Endothelial cell of hepatic sinusoid (primary cell): ENCODE measurements at regions not wholly inside any gene's neighbourhood (a gene's known extent, or its start where the extent isn't known, plus 50 kb on each side); places are given as distances from the start of the nearest gene placed in this dataset.

Source experiments
- in situ Hi-C: cut with HindIII; loops from 2 replicates; pipeline ENCODE4 v1.10.0; 2017; ENCODE audit warnings: low sequenced_read_pairs

DNA sequence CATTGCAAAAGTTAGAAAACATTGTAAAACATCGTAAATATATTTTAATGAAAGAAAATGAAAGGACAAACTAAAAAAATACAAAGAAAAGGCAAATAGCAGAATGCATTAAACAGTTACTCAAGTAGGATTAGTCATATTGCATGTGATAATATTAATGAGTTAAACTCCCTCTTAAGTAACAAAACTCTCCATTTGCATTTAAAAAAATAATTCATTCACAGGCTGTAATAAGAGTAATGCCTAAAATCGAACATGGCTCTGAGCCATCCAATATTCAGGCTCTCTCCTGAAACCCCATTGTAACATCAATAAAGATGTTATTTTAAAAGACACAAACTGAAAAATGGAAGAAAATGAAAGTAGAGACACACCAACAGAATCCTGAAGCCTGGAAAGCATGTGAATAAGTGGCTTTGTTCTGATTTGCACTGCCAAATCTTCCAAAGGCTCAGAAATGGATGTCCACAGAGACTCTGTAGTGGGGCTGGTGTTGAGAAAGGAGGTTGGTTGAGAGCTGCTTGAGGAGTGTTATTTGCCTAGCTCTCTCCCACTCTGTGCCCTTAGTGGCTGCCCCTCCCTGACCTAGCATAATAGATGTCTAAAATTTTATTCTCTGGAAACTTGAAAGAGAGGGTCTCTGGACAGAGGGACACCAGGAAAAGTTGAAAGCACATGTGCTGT is 268.3 kb upstream of the MEOX2 start:
- in situ Hi-C loops = no loop called here

DNA sequence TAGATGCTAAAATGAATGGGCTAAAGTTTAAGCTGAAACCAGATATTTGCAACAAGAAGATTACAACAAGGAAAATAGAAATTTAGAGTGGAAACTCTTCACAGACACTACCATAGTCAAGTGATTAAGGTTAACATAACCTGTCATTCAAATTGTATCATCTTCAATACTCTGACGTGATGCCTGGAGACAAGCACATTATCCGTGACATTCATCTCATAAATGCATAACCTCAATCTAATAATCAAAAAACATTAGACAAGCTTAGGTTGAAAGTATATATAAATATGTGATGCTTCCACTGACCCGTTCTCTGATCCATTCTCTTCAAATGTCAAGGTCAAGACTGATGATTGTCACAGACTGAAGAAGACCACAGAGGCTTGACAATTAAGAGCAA is 263.8 kb upstream of the MEOX2 start:
- in situ Hi-C loops = no loop called here

DNA sequence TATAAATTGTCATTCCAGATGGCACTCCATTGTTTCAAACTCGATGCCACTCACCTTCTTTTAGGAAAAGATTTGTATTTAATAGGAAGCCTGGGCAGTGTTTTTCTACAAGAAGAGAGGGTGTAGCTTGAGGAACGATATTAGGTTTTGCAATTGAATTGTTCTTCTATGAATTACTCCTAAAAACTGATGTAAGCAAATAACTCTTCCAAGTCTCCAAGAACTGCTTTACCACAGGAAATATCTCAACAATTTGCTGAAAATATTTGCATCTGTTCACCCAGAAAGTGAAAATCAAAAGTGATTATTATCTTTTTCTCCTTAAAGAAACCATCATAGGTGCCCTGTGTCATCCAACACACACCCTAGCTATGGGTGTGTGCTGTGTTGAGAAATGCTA is 261.3 kb upstream of the MEOX2 start:
- in situ Hi-C loops = no loop called here

DNA sequence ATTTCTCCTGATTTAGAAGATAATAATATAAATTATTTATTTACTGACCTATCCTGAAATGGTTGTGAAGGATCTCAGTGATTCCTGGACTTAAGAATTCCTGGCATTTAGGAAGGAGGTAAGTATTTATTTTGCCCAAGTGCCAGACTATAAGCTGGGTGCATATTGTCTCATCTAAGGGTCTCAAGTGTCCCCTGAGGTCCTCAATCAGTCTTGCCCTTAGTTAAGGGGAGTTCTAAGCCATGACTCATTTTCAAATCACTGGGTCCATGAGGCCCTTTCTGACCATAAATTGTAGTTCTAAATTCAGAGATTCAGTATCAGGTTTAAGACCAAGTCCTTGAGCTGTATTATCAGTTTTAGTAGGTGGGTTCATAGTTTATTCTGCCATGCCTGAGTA is 251.6 kb upstream of the MEOX2 start:
- in situ Hi-C loops = no loop called here

DNA sequence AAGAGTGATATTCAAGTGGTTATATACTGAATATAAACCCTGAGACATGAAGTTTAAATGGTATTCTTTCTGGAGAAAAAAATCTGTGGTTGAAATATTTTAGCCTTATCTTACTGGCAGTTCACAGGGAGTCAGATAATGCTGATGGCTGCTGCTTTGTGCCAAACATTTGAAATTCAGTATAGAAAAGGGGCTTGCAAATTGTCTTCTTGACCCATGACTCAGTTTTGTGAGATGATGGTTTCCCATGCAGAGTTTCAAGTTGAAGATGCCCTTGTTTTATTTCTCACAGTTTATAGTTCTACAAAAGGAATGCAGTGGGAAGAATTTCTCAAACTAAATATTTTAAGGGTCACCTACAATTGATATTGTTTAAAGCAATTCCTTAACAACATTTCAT is 251.1 kb upstream of the MEOX2 start:
- in situ Hi-C loops = no loop called here

DNA sequence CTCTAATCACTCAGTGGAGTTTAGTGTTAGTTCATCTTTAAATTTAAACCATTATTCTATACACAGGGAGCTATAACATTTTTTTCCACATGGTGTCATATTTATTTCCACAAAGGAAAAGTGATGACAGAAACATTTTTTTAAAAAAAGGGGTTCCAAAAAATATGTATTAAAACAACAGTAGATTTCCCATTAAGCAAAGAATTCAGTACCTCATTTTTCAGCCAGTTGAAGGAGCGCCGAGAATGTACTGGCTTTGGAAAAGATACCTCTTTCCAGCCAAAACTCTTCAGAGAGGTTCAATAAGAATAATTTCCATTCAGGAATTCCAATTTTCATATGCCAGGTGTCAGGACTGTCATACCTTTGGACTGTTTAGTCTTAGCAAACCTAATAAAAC is 250.5 kb upstream of the MEOX2 start:
- in situ Hi-C loops = no loop called here

DNA sequence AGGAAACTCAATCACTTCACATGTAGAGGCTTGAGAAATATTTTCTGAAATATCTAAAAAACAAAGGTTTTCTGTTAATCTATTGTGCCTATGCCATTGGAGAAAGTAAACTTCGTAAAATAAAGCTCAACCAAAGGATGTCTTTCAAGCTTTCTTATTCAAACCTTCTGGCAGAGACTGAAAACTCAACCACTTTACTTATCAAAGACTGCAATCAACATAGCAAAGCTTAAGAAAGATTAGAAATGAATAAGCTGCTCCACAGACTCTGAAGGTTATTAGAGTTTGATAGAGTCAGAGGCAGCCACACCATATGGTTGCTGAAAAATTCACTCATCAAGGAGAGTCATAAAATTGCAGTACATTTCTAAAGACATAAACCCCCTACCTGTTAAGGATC is 245.8 kb upstream of the MEOX2 start:
- in situ Hi-C loops = no loop called here

DNA sequence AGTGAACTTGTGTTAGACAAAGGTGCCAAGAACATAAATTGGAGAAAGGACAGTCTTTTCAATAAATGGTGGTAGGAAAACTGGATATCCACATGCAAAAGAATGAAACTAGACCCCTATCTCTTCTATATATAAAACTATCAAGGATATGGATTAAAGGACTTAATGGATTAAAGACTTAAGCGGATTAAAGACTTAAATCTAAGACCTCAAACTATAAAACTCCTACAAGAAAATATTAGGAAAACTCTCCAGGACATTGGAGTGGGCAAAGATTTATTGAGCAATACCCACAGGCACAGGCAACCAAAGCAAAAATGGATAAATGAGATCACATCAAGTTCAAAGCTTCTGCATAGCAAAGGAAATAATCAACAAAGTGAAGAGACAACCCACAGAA is 242.9 kb upstream of the MEOX2 start:
- in situ Hi-C loops = no loop called here

DNA sequence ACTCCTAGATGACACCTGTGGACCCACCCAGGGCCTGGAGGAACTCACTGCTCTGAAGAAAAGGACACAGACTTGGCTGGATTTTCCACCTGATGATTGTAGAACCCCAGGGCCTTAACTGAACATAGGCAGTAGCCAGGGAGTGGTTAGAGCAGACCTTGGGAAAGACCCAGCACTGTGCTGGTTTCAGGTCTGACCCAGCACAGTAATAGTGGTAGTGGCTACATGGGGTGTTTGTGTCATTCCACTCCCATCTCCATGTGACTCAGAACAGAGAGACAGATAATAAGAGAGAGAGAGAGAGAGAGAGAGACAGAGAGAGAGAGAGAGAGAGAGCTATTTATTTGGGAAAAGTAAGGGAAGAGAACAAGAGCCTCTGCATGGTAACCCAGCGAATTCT is 239.1 kb upstream of the MEOX2 start:
- in situ Hi-C loops = no loop called here

DNA sequence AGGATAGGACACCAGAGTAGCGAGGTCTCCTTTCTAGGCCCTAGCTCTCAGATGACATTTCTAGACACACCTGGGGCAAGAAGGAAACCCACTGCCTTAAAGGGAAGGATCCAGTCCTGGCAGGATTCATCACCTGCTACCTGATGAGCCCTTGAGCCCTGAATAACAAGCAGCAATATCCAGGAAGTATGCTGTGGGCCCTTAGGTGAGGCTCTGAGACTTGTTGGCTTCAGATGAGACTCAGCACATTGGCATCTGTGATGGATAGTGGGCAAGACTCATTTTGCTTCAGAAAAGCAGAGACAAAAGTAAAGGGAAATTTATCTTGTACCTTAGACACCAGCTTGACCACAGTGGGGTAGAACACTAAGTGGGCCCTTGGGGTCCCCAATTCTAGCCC is 238.4 kb upstream of the MEOX2 start:
- in situ Hi-C loops = no loop called here

DNA sequence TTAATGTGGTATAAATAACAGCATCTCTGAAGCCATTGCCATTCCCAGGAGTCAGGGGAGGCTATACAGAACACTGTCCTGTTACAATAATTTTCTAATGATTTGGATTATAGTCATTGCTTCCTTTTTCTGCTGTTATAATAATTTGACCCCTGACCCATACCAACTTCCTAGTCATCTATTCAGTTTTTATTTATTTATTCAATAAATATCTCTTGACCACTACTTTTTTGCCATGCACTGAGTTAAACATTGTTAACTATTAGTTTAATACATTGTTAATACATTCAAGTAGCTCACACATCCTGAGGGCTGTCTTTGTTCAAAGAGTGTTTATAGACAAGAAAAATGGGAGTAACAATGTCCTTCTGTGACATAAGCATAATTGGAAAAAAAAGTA is 235.5 kb upstream of the MEOX2 start:
- in situ Hi-C loops = no loop called here

DNA sequence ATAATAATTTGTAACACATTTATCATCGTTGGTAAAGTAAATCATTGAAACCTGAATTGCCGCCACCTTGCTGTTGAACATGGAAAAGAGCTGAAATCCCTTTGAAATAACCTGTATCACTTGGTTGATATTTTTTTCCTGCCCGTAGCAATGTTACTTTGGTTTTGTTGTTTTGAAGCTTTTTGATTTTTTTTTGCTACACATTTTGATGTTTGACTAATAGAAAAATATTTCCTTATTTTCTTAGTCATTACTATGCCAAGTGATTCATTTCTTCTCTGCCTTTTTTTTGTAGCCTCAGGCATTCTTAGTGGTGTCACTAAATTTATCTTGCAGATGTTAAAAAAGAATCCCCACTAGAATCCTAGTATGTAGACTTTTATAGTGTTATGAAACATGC is 235.1 kb upstream of the MEOX2 start:
- in situ Hi-C loops = no loop called here

DNA sequence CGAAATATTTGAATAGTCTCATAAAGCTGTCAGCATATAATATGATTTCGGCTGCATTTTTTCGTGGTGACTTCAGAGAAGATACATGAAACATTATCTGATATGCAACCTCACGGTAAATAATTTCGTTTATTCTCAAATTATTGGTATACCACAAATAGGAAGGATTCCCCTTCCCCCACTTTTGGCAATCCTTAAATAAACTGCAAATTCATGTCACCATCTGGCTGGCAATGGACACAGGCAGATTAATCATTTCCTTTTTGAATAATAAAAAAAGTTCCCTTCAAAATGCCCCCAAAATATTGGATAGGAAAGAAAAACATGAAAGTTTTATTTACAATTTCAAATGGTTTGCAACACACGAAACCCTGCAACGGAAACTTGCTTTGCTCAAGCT is 234.5 kb upstream of the MEOX2 start:
- in situ Hi-C loops = no loop called here

DNA sequence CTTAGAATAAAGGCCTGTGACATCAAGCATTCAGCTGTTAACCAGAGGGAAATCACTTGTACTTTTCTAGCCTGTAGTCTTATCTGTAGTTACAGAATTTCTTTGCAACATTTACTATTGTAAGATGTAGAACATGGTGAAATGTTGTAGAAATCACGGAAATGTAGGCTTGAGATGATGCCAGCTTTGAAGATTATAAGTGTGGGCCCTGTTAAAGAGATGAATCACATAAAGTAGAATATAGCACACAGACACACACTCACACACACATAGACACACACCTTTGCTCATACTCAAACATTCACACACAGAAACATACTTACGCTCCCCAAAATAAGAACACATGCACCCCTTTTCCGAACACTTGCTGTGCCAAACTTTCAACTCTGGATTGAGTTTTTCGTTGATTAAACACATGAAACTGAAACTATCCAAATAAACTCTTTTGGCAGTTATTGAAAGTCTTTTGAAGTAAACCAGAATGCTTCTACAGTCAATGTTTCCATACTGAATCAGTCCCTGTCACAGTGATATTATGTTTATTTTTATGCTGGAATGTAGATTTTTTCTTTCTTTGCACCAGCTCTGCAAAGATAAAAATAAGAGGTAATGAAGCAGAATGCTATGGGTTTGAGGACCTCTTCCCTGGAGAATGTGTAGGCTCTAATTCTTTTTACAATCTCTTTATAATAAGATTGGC is 230.3 kb upstream of the MEOX2 start:
- in situ Hi-C loops = no loop called here

DNA sequence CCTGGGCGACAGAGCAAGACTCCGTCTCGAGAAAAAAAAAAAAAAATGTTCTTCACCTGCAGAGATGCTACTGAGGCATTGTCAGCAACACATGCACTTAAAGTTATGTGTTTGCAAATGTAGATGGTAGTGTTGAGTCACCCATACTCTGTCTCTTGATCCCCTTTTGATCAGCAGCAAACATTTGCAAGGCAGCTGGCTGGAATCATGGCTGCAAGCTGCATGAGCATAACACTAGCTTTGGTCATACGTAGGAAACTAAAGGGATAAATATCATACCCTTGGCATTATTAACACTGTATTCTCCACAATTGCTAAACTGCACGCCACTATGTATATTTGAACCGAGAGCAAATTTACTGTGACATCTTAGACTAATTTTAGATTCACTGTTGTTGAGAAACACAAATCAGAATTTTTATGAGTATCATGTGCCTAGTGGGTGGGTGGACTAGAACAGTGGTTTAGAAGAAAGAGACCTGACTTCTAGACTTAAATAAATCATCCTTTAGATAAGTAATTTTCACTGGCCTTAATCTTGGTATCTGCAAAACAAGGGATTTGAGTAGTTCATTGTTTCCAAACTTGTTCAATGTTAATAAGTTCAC is 229.3 kb upstream of the MEOX2 start:
- in situ Hi-C loops = no loop called here

DNA sequence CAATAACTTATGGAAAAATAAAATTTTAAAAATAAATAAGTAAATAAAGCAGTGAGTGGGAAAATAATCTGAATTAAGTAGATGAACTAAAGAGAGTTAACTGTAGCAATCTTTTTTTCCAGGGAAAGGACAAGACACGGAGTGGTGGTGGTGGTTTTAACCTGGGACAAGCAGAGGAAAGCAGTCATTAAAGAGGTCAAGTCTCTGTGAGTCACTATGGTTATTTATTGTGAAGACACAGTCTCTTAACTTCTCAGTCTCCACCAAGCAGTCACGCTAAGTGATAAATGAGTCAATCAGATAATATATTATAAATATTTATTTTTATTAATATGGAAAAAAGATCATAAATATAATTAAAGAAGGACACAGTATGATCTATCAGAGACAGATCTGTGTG is 228.1 kb upstream of the MEOX2 start:
- in situ Hi-C loops = no loop called here

DNA sequence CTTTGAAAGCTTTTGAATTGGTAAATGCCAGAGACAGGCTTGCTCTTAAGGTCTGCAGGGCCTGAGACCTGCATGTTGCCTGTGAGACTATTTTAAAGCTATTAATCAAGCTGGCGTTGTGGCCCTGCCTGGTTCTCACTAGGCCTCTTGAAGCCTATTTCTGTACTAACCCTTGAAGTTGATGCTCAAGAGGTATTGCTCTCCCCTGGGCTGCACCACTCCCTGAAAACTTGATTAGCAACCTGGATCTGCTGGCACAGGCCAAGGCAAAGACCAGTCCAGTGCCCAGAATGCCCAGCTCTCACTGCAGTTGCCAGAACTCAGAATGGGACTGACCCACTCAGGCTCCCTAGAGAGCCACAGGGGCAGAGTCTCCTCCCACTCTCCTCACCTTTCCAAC is 220.0 kb upstream of the MEOX2 start:
- in situ Hi-C loops = no loop called here

DNA sequence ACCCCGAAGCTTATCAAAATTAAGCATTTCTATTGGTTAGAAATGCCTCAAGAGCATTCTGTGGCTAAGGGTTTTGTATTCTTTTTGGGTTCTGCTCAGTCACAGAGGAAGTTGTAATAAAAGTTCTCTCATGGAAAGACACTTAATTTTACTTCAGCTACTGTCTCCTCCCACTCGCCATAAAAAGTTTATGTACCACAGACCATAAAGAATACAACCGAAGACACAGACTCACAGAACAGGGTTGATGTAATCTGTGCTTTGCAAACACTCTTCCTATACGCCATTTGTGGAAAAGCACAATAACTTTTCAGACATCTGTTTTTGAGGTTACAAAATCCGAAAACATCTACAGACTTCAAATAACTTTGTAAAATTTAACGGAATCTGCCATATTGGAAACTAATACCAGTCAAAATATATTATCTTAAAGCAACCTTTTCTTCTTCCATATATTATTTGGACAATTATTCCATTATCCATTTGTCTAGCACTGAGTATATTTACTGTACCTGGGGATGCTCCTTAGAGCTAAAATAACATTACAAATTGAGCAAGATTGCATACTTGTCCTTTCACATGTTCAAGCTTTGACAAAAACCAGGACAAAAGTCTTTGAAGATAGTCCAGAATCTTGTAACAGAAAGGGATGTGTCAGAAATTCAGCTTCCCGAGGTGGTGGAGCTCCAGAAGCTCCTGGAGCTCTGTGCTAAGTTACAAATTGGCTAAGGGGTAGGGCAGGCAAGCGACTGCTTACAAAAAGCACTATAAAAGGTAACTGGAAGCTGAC is 219.0 kb upstream of the MEOX2 start:
- in situ Hi-C loops = no loop called here

DNA sequence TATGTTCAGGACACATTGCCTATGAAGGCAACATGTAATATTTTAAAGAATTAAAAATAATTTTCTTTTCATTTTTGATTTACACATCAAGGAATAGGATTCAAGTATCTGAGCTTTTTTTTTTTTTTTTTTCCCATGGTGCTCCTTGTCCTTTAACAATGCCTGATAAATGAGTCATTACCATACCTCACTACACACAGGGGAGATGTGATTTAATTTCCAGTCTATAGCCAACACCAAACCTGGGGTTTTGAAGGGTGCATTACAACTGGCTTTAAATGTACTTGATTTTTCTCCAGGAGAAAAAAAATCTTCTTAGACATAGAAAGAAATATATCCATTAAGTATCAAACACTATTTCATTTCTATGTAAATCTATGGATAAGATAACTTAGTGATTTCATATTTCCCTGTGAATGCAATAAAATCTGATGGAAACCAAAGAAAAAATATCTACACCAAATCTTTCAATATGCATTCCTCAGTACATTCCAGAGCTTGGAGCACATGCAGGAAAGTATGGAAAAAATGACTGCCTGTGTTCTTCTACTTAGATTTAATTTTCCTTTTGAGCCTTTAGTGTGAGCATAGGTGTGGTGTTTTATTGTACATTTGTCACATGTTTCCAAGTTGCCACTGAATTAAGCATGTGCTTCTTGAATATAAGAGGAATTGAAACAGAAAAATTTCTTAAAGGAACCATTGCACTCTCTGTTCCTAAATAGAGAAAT is 204.8 kb upstream of the MEOX2 start:
- in situ Hi-C loops = no loop called here

DNA sequence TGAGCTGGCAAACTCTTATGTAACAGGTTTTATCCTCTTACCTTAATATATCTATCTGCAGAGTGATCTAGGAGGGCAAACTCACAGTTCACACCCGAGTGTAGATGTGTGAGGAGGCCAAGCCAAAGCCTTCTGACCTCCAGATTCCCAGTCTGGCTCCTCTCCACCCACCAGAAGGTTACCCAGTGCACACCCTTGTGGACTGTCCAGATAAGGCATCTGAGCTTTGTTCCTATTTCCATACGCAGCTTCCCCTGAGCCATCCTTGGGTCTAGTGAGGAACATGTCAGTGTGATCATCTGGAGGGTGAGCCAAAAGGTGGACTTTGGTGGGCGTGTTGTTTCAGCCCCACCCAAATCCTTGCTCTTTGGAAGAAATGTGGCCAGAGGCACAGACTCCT is 203.0 kb upstream of the MEOX2 start:
- in situ Hi-C loops = no loop called here

DNA sequence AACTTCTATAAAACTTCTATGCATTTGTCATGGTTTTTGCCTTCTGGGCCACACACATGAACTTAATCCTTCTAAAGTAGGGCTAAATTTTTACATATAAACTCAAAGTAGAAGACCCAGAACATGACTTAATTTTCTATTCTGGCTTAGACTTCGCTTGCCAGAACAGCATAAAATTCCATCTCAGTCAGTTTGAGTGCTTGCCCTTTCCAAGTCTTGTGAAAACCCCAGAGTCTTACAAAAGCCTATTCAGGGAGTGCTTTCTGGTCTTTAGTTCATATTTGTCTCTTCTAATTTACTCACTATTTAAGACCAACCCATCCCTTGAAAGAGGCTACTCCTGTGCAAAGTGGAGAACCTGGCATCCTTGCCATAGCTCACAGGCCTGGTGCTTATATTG is 201.6 kb upstream of the MEOX2 start:
- in situ Hi-C loops = no loop called here
